T-cell (primary cell): ENCODE measurements at regions not wholly inside any gene's neighbourhood (a gene's known extent, or its start where the extent isn't known, plus 50 kb on each side); places are given as distances from the start of the nearest gene placed in this dataset.

ENCODE experiments used
- ATAC-seq, 4 experiments: fragments of 200-7000 bp in 3 of 4; fragments of 150-1000 bp in 1 of 4; cut with Tn5 transposase; replicated peaks in 1 of 4; 1 replicate in 3 of 4; 2 replicates in 1 of 4; pipeline ENCODE4 v1.10.0; 2021; ENCODE audit warnings: moderate library complexity in 3 of 4, mild to moderate bottlenecking in 2 of 4, moderate number of reproducible peaks in 1 of 4
- CTCF ChIA-PET, 2 donors: fragments of 300-600 bp; sonication (Branson Sonifier 250); formaldehyde crosslinking; loops; one replicate each; lab custom pipeline; 2022; ENCODE audit warnings: antibody characterized with exemption in 2 of 2; lab: Charles Lee
- POLR2A ChIA-PET, 2 donors: fragments of 300-600 bp; sonication (Branson Sonifier 250); formaldehyde crosslinking; loops; one replicate each; lab custom pipeline; 2022; ENCODE audit warnings: antibody characterized with exemption in 2 of 2; lab: Charles Lee
- DNase-seq, 35 experiments: peaks; one replicate each; pipeline versions ENCODE4 v3.0.0 to v3.0.0-alpha.2; 2013 to 2023
- H3K27ac ChIP-seq: one replicate; pipeline ENCODE4 v1.5.1; 2013; ENCODE audit warnings: low read length
- H3K27me3 ChIP-seq, 2 experiments: replicated peaks in 1 of 2; 1 replicate in 1 of 2; 2 replicates in 1 of 2; pipeline versions ENCODE4 v1.6.1 to v1.7.0; 2013; ENCODE audit warnings: low read length in 1 of 2, mixed read lengths in 1 of 2; ENCODE audit not compliant: control insufficient read depth in 2 of 2, insufficient read depth in 2 of 2; ENCODE audit errors: extremely low read depth in 1 of 2
- H3K36me3 ChIP-seq, 2 donors: 1 replicate in 1 of 2; 2 replicates in 1 of 2; pipeline versions ENCODE4 v1.6.1 to v1.7.0; 2013; ENCODE audit warnings: low read length in 1 of 2; ENCODE audit not compliant: control insufficient read depth in 2 of 2, insufficient read depth in 1 of 2; ENCODE audit errors: extremely low read depth in 1 of 2
- H3K4me1 ChIP-seq, 2 experiments: 1 replicate in 1 of 2; 2 replicates in 1 of 2; pipeline versions ENCODE4 v1.6.1 to v1.7.0; 2013; ENCODE audit warnings: low read length in 2 of 2, mixed read lengths in 1 of 2; ENCODE audit not compliant: insufficient read depth in 2 of 2, control insufficient read depth in 1 of 2; ENCODE audit errors: extremely low read depth in 1 of 2
- H3K4me3 ChIP-seq, 2 donors: 1 replicate in 1 of 2; 2 replicates in 1 of 2; pipeline versions ENCODE4 v1.5.1 to v1.7.0; 2013; ENCODE audit warnings: mild to moderate bottlenecking in 2 of 2, low read length in 1 of 2, moderate library complexity in 1 of 2; ENCODE audit not compliant: control insufficient read depth in 1 of 2; ENCODE audit errors: extremely low read depth in 1 of 2
- H3K9me3 ChIP-seq: 2 replicates; pipeline ENCODE4 v1.7.0; 2013
- H3K27ac Mint-ChIP-seq, 2 donors: one replicate each; pipeline ENCODE4 v1.8.0; 2020 to 2021; ENCODE audit warnings: mild to moderate bottlenecking in 2 of 2, mixed read lengths in 2 of 2
- H3K27me3 Mint-ChIP-seq, 2 donors: one replicate each; pipeline ENCODE4 v1.8.0; 2021 to 2022; ENCODE audit warnings: mixed read lengths in 2 of 2
- H3K36me3 Mint-ChIP-seq: one replicate; pipeline ENCODE4 v1.8.0; 2021; ENCODE audit warnings: mixed read lengths
- H3K4me1 Mint-ChIP-seq, 3 donors: one replicate each; pipeline ENCODE4 v1.8.0; 2020 to 2022; ENCODE audit warnings: mixed read lengths in 3 of 3, mild to moderate bottlenecking in 1 of 3
- H3K4me3 Mint-ChIP-seq, 3 donors: one replicate each; pipeline ENCODE4 v1.8.0; 2020 to 2022; ENCODE audit warnings: mild to moderate bottlenecking in 3 of 3, mixed read lengths in 3 of 3, moderate library complexity in 3 of 3
- H3K9me3 Mint-ChIP-seq, 3 donors: one replicate each; pipeline ENCODE4 v1.8.0; 2020 to 2022; ENCODE audit warnings: mixed read lengths in 3 of 3
- WGBS: methylation state at CpG from one replicate; pipeline ENCODE4 v1.1.5; 2013; ENCODE audit warnings: missing lambda C conversion rate; ENCODE audit not compliant: insufficient coverage; 5-methylcytosine and 5-hydroxymethylcytosine counted together

DNA sequence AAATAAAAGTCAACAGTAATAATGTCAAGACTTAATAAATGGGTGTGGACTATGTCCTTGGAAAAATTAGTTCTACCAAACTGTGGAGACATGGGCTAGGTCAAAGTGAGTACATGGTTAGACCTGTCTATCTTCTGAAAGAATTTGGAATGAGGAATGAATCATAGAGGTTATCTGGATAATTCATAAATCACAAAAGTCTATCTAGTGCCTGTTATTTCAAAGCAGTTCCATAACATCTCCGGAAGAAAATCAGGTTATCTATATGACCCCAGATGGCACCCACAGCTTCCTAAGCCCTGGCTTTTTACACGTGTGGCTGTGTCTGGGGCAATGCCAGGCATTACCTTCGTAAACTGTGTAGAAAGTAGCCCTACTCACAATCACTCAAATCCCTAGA, 272.0 kb downstream of the ETAA1 start:
- H3K4me3 ChIP-seq = no peak overlapping the region
- no peak overlapping the region for H3K27ac ChIP-seq
- no peaks in the 10 kb centered on the region for H3K36me3 ChIP-seq
- H3K27me3 ChIP-seq = no peaks in the 10 kb centered on the region
- DNase-seq = no peak
- ChIA-PET POLR2A (no interaction called here), CTCF (no interaction called here)
- Mint-ChIP-seq H3K27me3 (peaks cover 0 to under 1% of the 10 kb centered on the region in 2 donors), H3K36me3 (no peaks in the 10 kb centered on the region), H3K27ac (no peak overlapping the region), H3K9me3 (no peaks in the 10 kb centered on the region), H3K4me3 (no peak overlapping the region), H3K4me1 (no peaks in the 10 kb centered on the region)
- ATAC-seq = no peak
- H3K9me3 ChIP-seq = no peaks in the 10 kb centered on the region
- H3K4me1 ChIP-seq = no peaks in the 10 kb centered on the region
- 100% methylated on average over 1 of the region's 3 CpGs for WGBS

DNA sequence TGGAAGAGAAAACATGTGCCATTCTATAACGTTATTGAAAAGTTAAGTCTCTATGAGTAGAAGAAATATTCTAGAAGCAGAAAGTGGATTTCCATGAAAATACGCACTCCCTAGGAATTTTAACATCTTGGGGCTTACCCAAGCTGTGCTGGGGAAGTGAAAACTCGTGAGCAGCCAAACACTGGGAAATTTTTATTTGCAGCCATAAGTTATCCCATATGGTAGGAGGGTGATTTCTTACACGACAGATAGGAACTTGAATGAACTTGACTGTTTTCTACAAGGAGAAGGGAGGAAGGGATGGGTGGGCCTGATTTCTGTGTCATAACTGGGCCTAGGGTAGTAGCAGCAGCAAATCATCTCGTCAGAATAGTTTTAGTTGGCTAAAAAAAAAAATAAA, 272.6 kb downstream of the ETAA1 start:
- Mint-ChIP-seq H3K27ac (no peak overlapping the region), H3K27me3 (no peaks in the 10 kb centered on the region), H3K9me3 (no peaks in the 10 kb centered on the region), H3K4me3 (no peak overlapping the region), H3K4me1 (no peaks in the 10 kb centered on the region), H3K36me3 (no peaks in the 10 kb centered on the region)
- ATAC-seq = no peak
- Histone ChIP-seq H3K36me3 (no peaks in the 10 kb centered on the region), H3K27ac (no peak overlapping the region), H3K27me3 (no peaks in the 10 kb centered on the region), H3K4me1 (no peaks in the 10 kb centered on the region), H3K4me3 (no peak overlapping the region), H3K9me3 (no peaks in the 10 kb centered on the region)
- ChIA-PET POLR2A (no interaction called here), CTCF (no interaction called here)
- WGBS = 84% methylated on average over 2 of the region's 5 CpGs
- no peak for DNase-seq

DNA sequence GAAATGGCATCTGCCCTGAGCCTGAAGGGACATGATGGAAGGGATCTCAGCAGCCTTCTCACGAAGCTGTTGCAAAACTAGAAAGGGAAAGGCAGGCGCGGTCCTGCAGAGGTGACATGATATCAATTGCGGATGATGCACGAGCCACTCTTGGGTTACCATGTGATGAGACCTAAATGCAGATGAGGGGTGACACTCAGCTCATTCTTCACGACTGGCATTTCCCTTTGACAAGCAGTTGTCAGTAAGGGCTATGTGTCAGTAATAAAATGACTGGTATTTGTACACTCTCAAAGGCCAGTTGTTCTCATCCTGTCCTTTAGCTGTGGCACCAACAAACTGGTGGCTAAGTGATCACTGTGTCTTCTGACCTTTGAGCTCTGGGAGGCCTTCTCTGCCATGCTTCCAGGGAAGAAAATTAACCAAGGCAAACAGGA, 273.6 kb downstream of the ETAA1 start:
- Histone ChIP-seq H3K36me3 (no peaks in the 10 kb centered on the region), H3K27ac (no peak overlapping the region), H3K4me3 (no peak overlapping the region), H3K27me3 (no peaks in the 10 kb centered on the region), H3K4me1 (no peaks in the 10 kb centered on the region), H3K9me3 (no peaks in the 10 kb centered on the region)
- ChIA-PET CTCF (no interaction called here), POLR2A (no interaction called here)
- DNase-seq (no peak), ATAC-seq (no peak)
- Mint-ChIP-seq H3K4me3 (no peak overlapping the region), H3K36me3 (no peaks in the 10 kb centered on the region), H3K4me1 (no peaks in the 10 kb centered on the region), H3K9me3 (no peaks in the 10 kb centered on the region), H3K27me3 (no peaks in the 10 kb centered on the region), H3K27ac (no peak overlapping the region)
- WGBS = 91% methylated on average over 6 of the region's 6 CpGs

DNA sequence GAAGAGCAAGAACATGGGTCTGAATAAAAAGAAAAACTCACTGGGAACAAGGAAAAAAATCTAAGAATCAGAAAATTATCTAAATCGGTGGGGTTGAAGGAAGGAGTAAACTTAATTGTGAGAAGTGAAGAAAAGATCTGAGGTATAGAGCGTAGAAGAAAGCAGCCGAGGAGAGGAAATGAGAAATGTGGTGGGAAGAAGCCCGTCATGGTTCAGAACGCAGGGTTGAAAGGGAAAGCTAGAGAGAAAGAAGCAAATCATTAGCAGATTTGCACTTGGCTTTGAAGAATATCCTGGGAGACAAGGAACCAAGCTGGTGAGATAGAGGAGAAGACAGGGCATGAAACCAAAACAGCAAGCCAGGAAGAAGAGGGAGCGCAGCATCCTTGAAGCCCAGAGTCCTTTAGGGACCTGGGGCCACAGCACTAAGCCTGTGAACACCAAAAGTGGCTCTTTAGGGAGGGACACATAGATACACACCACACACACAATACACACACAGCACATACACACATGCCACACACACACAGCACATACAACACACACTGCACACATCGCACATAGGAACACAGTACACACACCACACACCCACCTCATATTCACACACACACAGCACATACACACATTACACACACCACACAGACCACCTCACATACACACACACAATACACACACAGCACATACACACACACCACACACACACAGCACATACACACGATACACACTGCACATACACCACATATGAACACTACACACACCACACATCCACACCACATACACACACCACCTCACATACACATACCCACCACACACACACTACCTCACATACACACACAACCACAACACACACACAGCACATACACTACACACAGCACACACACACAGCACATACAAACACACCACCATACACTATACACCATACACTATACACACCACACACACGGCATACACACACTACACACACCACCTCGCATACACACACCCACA, 274.6 kb downstream of the ETAA1 start:
- H3K27me3 Mint-ChIP-seq = no peaks in the 10 kb centered on the region
- Histone ChIP-seq H3K9me3 (no peaks in the 10 kb centered on the region), H3K27me3 (no peaks in the 10 kb centered on the region), H3K4me1 (no peaks in the 10 kb centered on the region), H3K27ac (no peak overlapping the region), H3K4me3 (no peak overlapping the region), H3K36me3 (no peaks in the 10 kb centered on the region)
- H3K4me3 Mint-ChIP-seq = no peak overlapping the region
- ATAC-seq (no peak), DNase-seq (no peak)
- POLR2A ChIA-PET = no interaction called here
- CTCF ChIA-PET = no interaction called here
- no peaks in the 10 kb centered on the region for H3K4me1 Mint-ChIP-seq
- no peaks in the 10 kb centered on the region for H3K36me3 Mint-ChIP-seq
- no peak overlapping the region for H3K27ac Mint-ChIP-seq
- no peaks in the 10 kb centered on the region for H3K9me3 Mint-ChIP-seq
- WGBS = 95% methylated on average over 9 of the region's 10 CpGs

DNA sequence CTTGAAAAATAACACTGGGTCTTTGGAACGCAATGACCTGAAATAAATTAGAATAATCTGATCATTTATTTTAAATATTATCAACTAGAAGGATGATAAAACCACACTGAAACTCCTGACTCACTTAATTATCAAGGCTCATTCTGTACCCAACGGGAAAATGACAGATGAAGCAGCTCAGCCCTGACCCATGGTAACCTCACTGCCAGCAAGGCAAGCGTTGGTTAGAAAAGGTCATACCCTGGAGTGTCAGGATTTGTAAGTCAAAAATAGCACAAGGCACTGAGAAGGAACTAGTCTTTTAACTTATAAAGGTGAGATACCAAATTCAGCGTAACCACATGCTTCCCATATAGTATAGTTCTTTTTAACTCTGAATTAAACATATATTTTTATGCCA, 277.5 kb downstream of the ETAA1 start:
- no peak overlapping the region for H3K4me3 Mint-ChIP-seq
- H3K27me3 Mint-ChIP-seq = no peaks in the 10 kb centered on the region
- H3K4me3 ChIP-seq = no peak overlapping the region
- POLR2A ChIA-PET = no interaction called here
- no peaks in the 10 kb centered on the region for H3K4me1 ChIP-seq
- no peaks in the 10 kb centered on the region for H3K4me1 Mint-ChIP-seq
- no peaks in the 10 kb centered on the region for H3K36me3 ChIP-seq
- no peak overlapping the region for H3K27ac ChIP-seq
- CTCF ChIA-PET = no interaction called here
- H3K9me3 Mint-ChIP-seq = no peaks in the 10 kb centered on the region
- DNase-seq (no peak), ATAC-seq (no peak)
- no peaks in the 10 kb centered on the region for H3K27me3 ChIP-seq
- WGBS = no CpG with 5 or more reads among the region's 4 CpGs
- H3K36me3 Mint-ChIP-seq = no peaks in the 10 kb centered on the region
- H3K27ac Mint-ChIP-seq = no peak overlapping the region
- H3K9me3 ChIP-seq = no peaks in the 10 kb centered on the region

DNA sequence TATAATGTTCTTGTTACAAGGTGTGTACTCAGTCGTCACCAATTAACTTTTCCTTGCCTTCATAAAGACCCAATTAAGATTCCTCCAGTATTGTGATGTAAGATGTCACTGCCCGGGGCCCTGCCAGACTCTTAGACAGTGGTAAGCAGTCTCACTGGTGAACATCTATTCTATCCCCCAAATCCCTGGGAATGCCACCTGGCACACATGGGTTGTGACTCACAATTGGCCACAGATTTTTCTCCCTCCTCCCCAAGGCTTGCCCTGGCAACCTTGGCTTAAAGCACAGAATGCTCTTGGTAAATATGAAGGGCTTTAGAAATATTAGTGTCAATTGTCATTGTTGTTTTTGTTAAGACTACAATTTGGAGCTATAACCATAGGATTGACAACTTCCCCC, 287.9 kb downstream of the ETAA1 start:
- no peak overlapping the region for H3K4me3 Mint-ChIP-seq
- DNase-seq (no peak), ATAC-seq (no peak)
- POLR2A ChIA-PET = no interaction called here
- H3K4me1 ChIP-seq = no peaks in the 10 kb centered on the region
- no peaks in the 10 kb centered on the region for H3K9me3 ChIP-seq
- H3K4me3 ChIP-seq = no peak overlapping the region
- H3K27ac Mint-ChIP-seq = no peak overlapping the region
- no peaks in the 10 kb centered on the region for H3K36me3 ChIP-seq
- H3K27me3 ChIP-seq = no peaks in the 10 kb centered on the region
- peaks cover 0 to 2% of the 10 kb centered on the region in 2 donors for H3K27me3 Mint-ChIP-seq
- H3K27ac ChIP-seq = no peak overlapping the region
- no peaks in the 10 kb centered on the region for H3K36me3 Mint-ChIP-seq
- no peaks in the 10 kb centered on the region for H3K4me1 Mint-ChIP-seq
- no peaks in the 10 kb centered on the region for H3K9me3 Mint-ChIP-seq
- WGBS = no CpG with 5 or more reads among the region's 2 CpGs
- CTCF ChIA-PET = interaction anchor here in 1 of 2 donors (0.5 kb wide), 1 partner anchor 9 kb away, joined by 4 read pairs; no protein-coding TSS in a partner anchor
